GM21423 (cell line): ENCODE measurements at regions not wholly inside any gene's neighbourhood (a gene's known extent, or its start where the extent isn't known, plus 50 kb on each side); places are given as distances from the start of the nearest gene placed in this dataset.
"Not testable (repeated sequence)": the region's sequence is repeated elsewhere in the genome, so short reads cannot be mapped to it uniquely, and the experiment has no call there.

ENCODE experiments used
- ATAC-seq: cut with Tn5 transposase; IDR thresholded peaks from one replicate; pipeline ENCODE4 v1.9.1; 2021; ENCODE audit warnings: mild to moderate bottlenecking, moderate library complexity; ENCODE audit not compliant: unreplicated experiment

- no peak for ATAC-seq
Observed at GRCh38 chr5:68834491-68834981, 259.3 kb upstream of the SLC30A5 start.

- no peak for ATAC-seq
Observed at GRCh38 chr5:68838157-68838718, 255.6 kb upstream of the SLC30A5 start.

GRCh38 chr5:68839019-68839552, 254.7 kb upstream of the SLC30A5 start:
- ATAC-seq: no peak

GRCh38 chr5:68843624-68844364, 250.0 kb upstream of the SLC30A5 start:
- ATAC-seq: no peak

- ATAC-seq: no peak
Observed at GRCh38 chr5:68845131-68845530, 248.7 kb upstream of the SLC30A5 start.

- no peak for ATAC-seq
Observed at GRCh38 chr5:68846828-68847227, 247.0 kb upstream of the SLC30A5 start.

- ATAC-seq: no peak
Observed at GRCh38 chr5:68848091-68848490, 245.7 kb upstream of the SLC30A5 start.

GRCh38 chr5:68849103-68849502, 244.7 kb upstream of the SLC30A5 start:
- no peak for ATAC-seq

GRCh38 chr5:68849906-68850305, 243.9 kb upstream of the SLC30A5 start:
- no peak for ATAC-seq

GRCh38 chr5:68861099-68861498, 232.7 kb upstream of the SLC30A5 start:
- ATAC-seq: no peak

GRCh38 chr5:68862560-68862959, 231.3 kb upstream of the SLC30A5 start:
- no peak for ATAC-seq

- not testable (repeated sequence) for ATAC-seq
Observed at GRCh38 chr5:68865192-68865591, 228.6 kb upstream of the SLC30A5 start.

- no peak for ATAC-seq
Observed at GRCh38 chr5:68872088-68872839, 221.6 kb upstream of the SLC30A5 start.

GRCh38 chr5:68873198-68873597, 220.6 kb upstream of the SLC30A5 start:
- no peak for ATAC-seq

GRCh38 chr5:68875351-68875750, 218.5 kb upstream of the SLC30A5 start:
- no peak for ATAC-seq

- no peak for ATAC-seq
Observed at GRCh38 chr5:68883436-68883835, 210.4 kb upstream of the SLC30A5 start.

GRCh38 chr5:68884144-68884754, 209.6 kb upstream of the SLC30A5 start:
- ATAC-seq: no peak

GRCh38 chr5:68884883-68885282, 208.9 kb upstream of the SLC30A5 start:
- ATAC-seq: no peak

- ATAC-seq: no peak
Observed at GRCh38 chr5:68886814-68887213, 207.0 kb upstream of the SLC30A5 start.

- no peak for ATAC-seq
Observed at GRCh38 chr5:68891718-68892117, 202.1 kb upstream of the SLC30A5 start.

- no peak for ATAC-seq
Observed at GRCh38 chr5:68894673-68895072, 199.1 kb upstream of the SLC30A5 start.
